Upper lobe of left lung (tissue), 6 donors: ENCODE measurements at regions not wholly inside any gene's neighbourhood (a gene's known extent, or its start where the extent isn't known, plus 50 kb on each side); places are given as distances from the start of the nearest gene placed in this dataset.
A peak's percentile ranks its signal among the peaks of the same experiment; 100 is the strongest.

ENCODE experiments used
- ATAC-seq, 2 donors: fragments of 200-7000 bp; cut with Tn5 transposase; one replicate each; pipeline ENCODE4 v1.9.1; 2022; ENCODE audit warnings: mild to moderate bottlenecking in 2 of 2, moderate library complexity in 2 of 2; ENCODE audit not compliant: low FRiP score in 2 of 2
- DNase-seq, 2 donors: peaks; one replicate each; pipeline ENCODE4 v3.0.0-alpha.2; 2019 to 2020
- H3K27ac ChIP-seq, 4 donors: fragments of 200-600 bp; sonication (generic); one replicate each; pipeline ENCODE4 v1.5.1; 2016 to 2019
- H3K27me3 ChIP-seq, 4 donors: fragments of 200-600 bp; sonication (generic); one replicate each; pipeline ENCODE4 v1.5.1; 2017 to 2019
- H3K36me3 ChIP-seq, 4 donors: fragments of 200-600 bp; sonication (generic); one replicate each; pipeline ENCODE4 v1.5.1; 2016 to 2019
- H3K4me1 ChIP-seq, 4 donors: fragments of 200-600 bp; sonication (generic); one replicate each; pipeline ENCODE4 v1.5.1; 2018 to 2019
- H3K4me3 ChIP-seq, 4 donors: fragments of 200-600 bp; sonication (generic); one replicate each; pipeline ENCODE4 v1.5.1; 2017 to 2019; ENCODE audit warnings: mild to moderate bottlenecking in 2 of 4, moderate library complexity in 1 of 4
- H3K9me3 ChIP-seq, 4 donors: fragments of 200-600 bp; sonication (generic); one replicate each; pipeline ENCODE4 v1.5.1; 2018 to 2019
- CTCF ChIP-seq, 6 experiments: fragments of 450-650 bp in 4 of 6; fragments of 200-600 bp in 2 of 6; sonication (generic) in 2 of 6; IDR thresholded peaks; one replicate each; pipeline ENCODE4 v1.5.1; 2016 to 2019; ENCODE audit warnings: antibody characterized with exemption in 6 of 6
- EP300 ChIP-seq, 4 donors: sonication (generic); formaldehyde crosslinking; IDR thresholded peaks; one replicate each; pipeline ENCODE4 v1.5.1; 2017; ENCODE audit warnings: antibody characterized with exemption in 4 of 4, control low read depth in 2 of 4
- POLR2A ChIP-seq, 4 donors: fragments of 450-650 bp; IDR thresholded peaks; one replicate each; pipeline ENCODE4 v1.5.1; 2016 to 2017; ENCODE audit warnings: antibody characterized with exemption in 4 of 4, mild to moderate bottlenecking in 2 of 4
- POLR2AphosphoS5 ChIP-seq, 2 donors: sonication (generic); formaldehyde crosslinking; IDR thresholded peaks; one replicate each; pipeline ENCODE4 v1.5.1; 2017; ENCODE audit warnings: antibody characterized with exemption in 2 of 2
- WGBS, 2 donors: methylation state at CpG; one replicate each; pipeline ENCODE4 v1.1.5; 2017 to 2018; 5-methylcytosine and 5-hydroxymethylcytosine counted together
- donor health status: DM: no; HTN: no; CAD: no; lungs with moderate emphysema.
- donor health status: DM: no; HTN: yes; CAD: no; lungs with severe emphysema.

GRCh38 chr18:60075477-60075876 is 175.7 kb downstream of the PMAIP1 start:
- Histone ChIP-seq H3K9me3 (no peaks in the 10 kb centered on the region), H3K4me3 (no peak overlapping the region), H3K27ac (no peak overlapping the region), H3K27me3 (no peaks in the 10 kb centered on the region), H3K4me1 (no peaks in the 10 kb centered on the region), H3K36me3 (no peaks in the 10 kb centered on the region)
- TF ChIP-seq EP300 (IDR thresholded peaks at IDR 0.05) (no peak), POLR2A (IDR thresholded peaks at IDR 0.05) (no peak), CTCF (IDR thresholded peaks at IDR 0.05) (no peak), POLR2AphosphoS5 (IDR thresholded peaks at IDR 0.05) (no peak)
- WGBS, 2 donors: 84 to 90% methylated on average over 2 to 3 of the region's 3 CpGs
- ATAC-seq: peak in 1 of 2 donors; percentile 63
- peak in 1 of 2 donors; percentile 15 for DNase-seq

DNA sequence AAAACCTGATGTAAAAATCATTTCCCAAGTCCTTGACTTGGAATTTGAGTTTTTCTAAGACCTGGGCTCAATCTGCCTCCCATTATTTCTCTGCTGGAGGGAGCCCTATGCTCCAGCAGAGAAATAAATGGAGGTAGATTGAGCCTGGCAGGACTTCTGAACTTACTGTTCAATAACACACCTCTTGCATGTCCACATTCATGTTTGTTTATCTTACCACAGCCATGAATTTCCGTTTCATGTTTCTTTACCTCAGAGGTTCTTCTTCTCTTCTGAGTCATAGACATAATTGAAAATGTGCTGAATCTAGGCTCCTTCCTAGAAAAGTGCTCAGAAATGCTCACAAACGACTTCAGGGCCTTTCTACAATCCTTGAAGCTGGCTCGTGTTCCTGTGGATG is 170.8 kb downstream of the PMAIP1 start:
- no peak for TF ChIP-seq POLR2A (IDR thresholded peaks at IDR 0.05)
- TF ChIP-seq POLR2AphosphoS5 (IDR thresholded peaks at IDR 0.05): no peak
- no peak for TF ChIP-seq CTCF (IDR thresholded peaks at IDR 0.05)
- TF ChIP-seq EP300 (IDR thresholded peaks at IDR 0.05): no peak
- Histone ChIP-seq H3K36me3 (no peaks in the 10 kb centered on the region), H3K9me3 (no peaks in the 10 kb centered on the region), H3K4me1 (no peaks in the 10 kb centered on the region), H3K27ac (no peak overlapping the region), H3K27me3 (no peaks in the 10 kb centered on the region), H3K4me3 (no peak overlapping the region)
- DNase-seq: no peak
- no peak for ATAC-seq
- WGBS, 2 donors: 61 to 74% methylated on average over 3 of the region's 3 CpGs

- Histone ChIP-seq H3K36me3 (no peaks in the 10 kb centered on the region), H3K4me1 (no peaks in the 10 kb centered on the region), H3K27ac (no peak overlapping the region), H3K4me3 (no peak overlapping the region), H3K9me3 (no peaks in the 10 kb centered on the region), H3K27me3 (no peaks in the 10 kb centered on the region)
- DNase-seq: no peak
- TF ChIP-seq POLR2AphosphoS5 (IDR thresholded peaks at IDR 0.05): no peak
- no peak for TF ChIP-seq CTCF (IDR thresholded peaks at IDR 0.05)
- no peak for TF ChIP-seq EP300 (IDR thresholded peaks at IDR 0.05)
- no peak for TF ChIP-seq POLR2A (IDR thresholded peaks at IDR 0.05)
- no peak for ATAC-seq
- 71 to 78% methylated on average over 2 of the region's 2 CpGs for WGBS, 2 donors
These were observed 169.3 kb downstream of the PMAIP1 start for GRCh38 chr18:60069145-60069544.

DNA sequence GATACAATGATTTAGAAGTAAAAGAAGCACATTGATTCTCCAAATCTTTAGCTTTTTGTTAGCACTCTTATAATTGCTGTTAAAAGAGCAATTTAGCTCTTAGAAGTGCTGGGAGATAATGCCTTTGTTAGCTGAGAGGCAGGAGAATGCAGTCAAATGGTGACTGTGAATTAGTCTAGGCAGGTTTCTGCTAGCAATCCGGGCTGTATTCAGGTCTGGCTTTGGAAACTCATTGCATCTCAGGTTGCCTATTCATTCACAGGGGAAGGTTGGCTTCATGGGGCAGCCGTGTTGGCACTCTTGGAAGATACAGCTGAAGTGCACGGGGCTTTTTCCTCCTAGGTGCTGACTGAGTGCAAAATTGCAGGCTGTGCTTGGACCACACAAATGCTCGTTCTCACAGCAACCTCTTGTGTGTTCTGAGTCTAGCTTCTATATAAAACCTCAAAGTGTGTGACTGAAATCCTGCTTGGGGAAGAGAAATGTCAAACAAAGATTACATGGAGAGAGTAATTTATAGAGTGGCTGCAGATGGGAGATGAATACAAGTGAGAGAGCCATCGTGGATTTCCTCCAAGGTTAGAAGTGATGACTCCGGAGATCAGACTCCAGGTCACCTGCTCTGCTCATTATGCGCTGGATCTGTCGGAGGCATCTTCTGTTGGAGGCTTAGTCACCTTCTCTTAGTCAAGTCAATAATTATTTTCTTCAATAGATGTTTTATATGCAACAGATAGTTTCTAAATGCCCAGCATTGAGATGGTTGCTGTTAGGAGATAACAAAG is 167.8 kb downstream of the PMAIP1 start:
- Histone ChIP-seq H3K4me3 (no peak overlapping the region), H3K27ac (no peak overlapping the region), H3K9me3 (no peaks in the 10 kb centered on the region), H3K27me3 (no peaks in the 10 kb centered on the region), H3K4me1 (no peaks in the 10 kb centered on the region), H3K36me3 (no peaks in the 10 kb centered on the region)
- ATAC-seq (no peak), DNase-seq (no peak)
- 43 to 55% methylated on average over 6 to 8 of the region's 8 CpGs for WGBS, 2 donors
- TF ChIP-seq EP300 (IDR thresholded peaks at IDR 0.05) (no peak), CTCF (IDR thresholded peaks at IDR 0.05) (no peak), POLR2AphosphoS5 (IDR thresholded peaks at IDR 0.05) (no peak), POLR2A (IDR thresholded peaks at IDR 0.05) (no peak)
